ENCODE measurements at regions not wholly inside any gene's neighbourhood (a gene's known extent, or its start where the extent isn't known, plus 50 kb on each side); places are given as distances from the start of the nearest gene placed in this dataset.

GRCh38 chr9:108345826-108346225, 510.0 kb downstream of the ACTL7B start:
- DNase-seq (ENCODE audit: low spot score), result no peak

- no peak for DNase-seq (ENCODE audit: low spot score)
These were observed 516.5 kb downstream of the ACTL7B start for GRCh38 chr9:108339251-108339650.

- DNase-seq (ENCODE audit: low spot score), result no peak
These were observed 519.2 kb downstream of the ACTL7B start for GRCh38 chr9:108336575-108336974.

GRCh38 chr9:108333530-108333983, 522.2 kb downstream of the ACTL7B start:
- DNase-seq (ENCODE audit: low spot score), result no peak

GRCh38 chr9:108331596-108331995, 524.2 kb downstream of the ACTL7B start:
- DNase-seq (ENCODE audit: low spot score), result no peak

GRCh38 chr9:108325406-108325805, 530.4 kb downstream of the ACTL7B start:
- no peak for DNase-seq (ENCODE audit: low spot score)

GRCh38 chr9:108323615-108324014, 532.2 kb downstream of the ACTL7B start:
- no peak for DNase-seq (ENCODE audit: low spot score)

GRCh38 chr9:108322326-108323098, 533.3 kb downstream of the ACTL7B start:
- DNase-seq (ENCODE audit: low spot score), result no peak

- no peak for DNase-seq (ENCODE audit: low spot score)
These were observed 539.2 kb downstream of the ACTL7B start for GRCh38 chr9:108316630-108317029.

GRCh38 chr9:108316066-108316465, 539.7 kb downstream of the ACTL7B start:
- DNase-seq (ENCODE audit: low spot score), result no peak

- no peak for DNase-seq (ENCODE audit: low spot score)
These were observed 544.0 kb downstream of the ACTL7B start for GRCh38 chr9:108311745-108312144.

GRCh38 chr9:108310202-108310601, 545.6 kb downstream of the ACTL7B start:
- no peak for DNase-seq (ENCODE audit: low spot score)

- no peak for DNase-seq (ENCODE audit: low spot score)
These were observed 555.2 kb downstream of the ACTL7B start for GRCh38 chr9:108300306-108301287.

- DNase-seq (ENCODE audit: low spot score), result peak; percentile 43
These were observed 558.7 kb downstream of the ACTL7B start for GRCh38 chr9:108297073-108297472.

GRCh38 chr9:108296056-108296455, 559.7 kb downstream of the ACTL7B start:
- peak; percentile 23 for DNase-seq (ENCODE audit: low spot score)

GRCh38 chr9:108291586-108291932, 564.2 kb downstream of the ACTL7B start:
- DNase-seq (ENCODE audit: low spot score), result no peak

GRCh38 chr9:108290839-108291585, 564.8 kb downstream of the ACTL7B start:
- DNase-seq (ENCODE audit: low spot score), result no peak

GRCh38 chr9:108286638-108287206, 569.1 kb downstream of the ACTL7B start:
- DNase-seq (ENCODE audit: low spot score), result no peak

GRCh38 chr9:108283696-108284095, 572.1 kb downstream of the ACTL7B start:
- no peak for DNase-seq (ENCODE audit: low spot score)

GRCh38 chr9:108282872-108283271, 572.9 kb downstream of the ACTL7B start:
- no peak for DNase-seq (ENCODE audit: low spot score)

GRCh38 chr9:108281696-108282095, 574.1 kb downstream of the ACTL7B start:
- no peak for DNase-seq (ENCODE audit: low spot score)

- DNase-seq (ENCODE audit: low spot score), result no peak
These were observed 577.4 kb downstream of the ACTL7B start for GRCh38 chr9:108278341-108278740.

Data from H4 (cell line).